ENCODE measurements at regions not wholly inside any gene's neighbourhood (a gene's known extent, or its start where the extent isn't known, plus 50 kb on each side); places are given as distances from the start of the nearest gene placed in this dataset.

DNA sequence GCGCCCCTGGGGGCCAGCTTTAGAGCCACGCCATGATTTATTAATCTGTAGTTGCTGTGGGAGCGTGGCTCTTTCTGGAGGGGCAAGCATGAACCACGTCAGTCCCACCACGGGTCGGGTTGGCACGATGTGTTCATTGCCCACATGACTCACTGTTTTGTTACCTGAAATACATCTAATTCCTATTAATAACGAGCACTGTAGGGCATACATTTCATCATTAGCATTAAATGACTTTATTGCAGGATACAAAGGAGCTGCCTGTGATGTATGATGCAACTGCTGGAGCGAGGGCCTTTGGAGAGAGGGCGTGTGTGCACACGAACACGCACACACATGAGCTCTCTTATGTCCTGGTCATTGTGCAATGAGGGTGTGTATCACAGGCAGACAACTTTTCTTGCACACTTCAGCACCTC, 127.0 kb downstream of the INHBB start:
- Mint-ChIP-seq H3K4me3 (no peak overlapping the region), H3K9me3 (peaks cover 13% of the 10 kb centered on the region), H3K4me1 (no peaks in the 10 kb centered on the region), H3K27ac (no peak overlapping the region), H3K27me3 (ENCODE audit: low read depth, poor library complexity) (peaks cover 79% of the 10 kb centered on the region), H3K36me3 (ENCODE audit: low read depth) (no peaks in the 10 kb centered on the region)
- DNase-seq, result no peak
- TF ChIP-seq, protein P1, sequence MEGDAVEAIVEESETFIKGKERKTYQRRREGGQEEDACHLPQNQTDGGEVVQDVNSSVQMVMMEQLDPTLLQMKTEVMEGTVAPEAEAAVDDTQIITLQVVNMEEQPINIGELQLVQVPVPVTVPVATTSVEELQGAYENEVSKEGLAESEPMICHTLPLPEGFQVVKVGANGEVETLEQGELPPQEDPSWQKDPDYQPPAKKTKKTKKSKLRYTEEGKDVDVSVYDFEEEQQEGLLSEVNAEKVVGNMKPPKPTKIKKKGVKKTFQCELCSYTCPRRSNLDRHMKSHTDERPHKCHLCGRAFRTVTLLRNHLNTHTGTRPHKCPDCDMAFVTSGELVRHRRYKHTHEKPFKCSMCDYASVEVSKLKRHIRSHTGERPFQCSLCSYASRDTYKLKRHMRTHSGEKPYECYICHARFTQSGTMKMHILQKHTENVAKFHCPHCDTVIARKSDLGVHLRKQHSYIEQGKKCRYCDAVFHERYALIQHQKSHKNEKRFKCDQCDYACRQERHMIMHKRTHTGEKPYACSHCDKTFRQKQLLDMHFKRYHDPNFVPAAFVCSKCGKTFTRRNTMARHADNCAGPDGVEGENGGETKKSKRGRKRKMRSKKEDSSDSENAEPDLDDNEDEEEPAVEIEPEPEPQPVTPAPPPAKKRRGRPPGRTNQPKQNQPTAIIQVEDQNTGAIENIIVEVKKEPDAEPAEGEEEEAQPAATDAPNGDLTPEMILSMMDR (IDR thresholded peaks at IDR 0.05), result no peak

DNA sequence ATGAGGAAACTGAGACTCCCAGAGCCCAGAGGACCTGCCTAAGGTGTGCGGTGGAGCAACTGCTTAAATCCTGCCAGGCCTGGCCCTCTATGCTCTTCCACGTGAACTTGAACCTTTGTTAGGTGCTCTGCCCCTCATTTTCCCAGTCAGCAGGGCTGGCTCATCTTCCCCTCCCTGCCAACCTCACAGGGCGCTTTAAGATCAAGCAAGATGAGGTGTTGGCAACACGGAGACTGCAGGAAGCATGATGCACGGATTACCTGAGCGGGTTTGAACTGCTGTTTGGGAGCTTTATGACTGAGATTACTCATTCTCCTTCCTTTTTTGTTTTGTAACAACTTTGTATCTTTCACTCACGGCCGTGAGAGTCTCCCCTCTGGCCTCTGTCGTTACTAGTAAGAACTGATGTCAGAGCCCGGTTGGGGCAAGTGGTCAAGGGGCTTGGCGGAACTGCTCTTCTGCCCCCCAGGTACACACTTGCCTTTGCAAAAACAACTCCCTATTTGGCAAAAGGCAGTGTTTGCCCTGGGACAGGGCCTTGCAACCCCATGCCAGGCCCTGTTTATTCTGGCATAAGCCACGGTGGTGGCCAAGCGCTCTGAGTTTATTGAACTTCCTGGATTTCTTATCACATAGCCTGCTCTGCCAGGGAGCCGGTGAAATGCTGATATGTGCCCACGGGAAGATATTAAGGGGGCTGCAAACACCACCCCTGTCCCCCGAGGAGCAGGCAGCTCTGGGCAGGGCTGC, 127.8 kb downstream of the INHBB start:
- Mint-ChIP-seq H3K27me3 (ENCODE audit: low read depth, poor library complexity) (peaks cover 77% of the 10 kb centered on the region), H3K9me3 (peaks cover 13% of the 10 kb centered on the region), H3K4me1 (no peaks in the 10 kb centered on the region), H3K4me3 (no peak overlapping the region), H3K27ac (no peak overlapping the region), H3K36me3 (ENCODE audit: low read depth) (no peaks in the 10 kb centered on the region)
- DNase-seq, result no peak
- TF ChIP-seq, protein P1 (IDR thresholded peaks at IDR 0.05), result no peak

DNA sequence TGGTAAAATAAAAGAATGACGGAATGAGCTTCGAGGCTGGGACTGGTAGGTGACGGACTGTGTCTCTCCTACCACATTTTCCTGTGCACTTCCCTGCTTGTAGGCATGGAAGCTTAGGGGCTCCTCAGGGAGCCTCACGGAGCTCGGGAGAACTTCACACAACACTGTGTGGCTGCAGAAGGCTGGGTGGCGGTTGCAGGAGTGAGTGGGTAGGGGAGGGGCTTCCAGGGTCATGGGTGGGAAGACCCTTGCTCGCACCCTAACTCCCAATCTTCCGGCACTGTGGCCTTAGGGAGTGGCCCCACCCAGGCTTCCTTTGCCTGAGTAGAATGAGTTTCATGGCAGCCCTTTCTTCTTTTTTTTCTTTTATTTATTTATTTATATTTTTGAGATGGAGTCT, 128.6 kb downstream of the INHBB start:
- Mint-ChIP-seq H3K36me3 (ENCODE audit: low read depth) (no peaks in the 10 kb centered on the region), H3K4me1 (no peaks in the 10 kb centered on the region)
- DNase-seq, result no peak

GRCh38 chr2:120476141-120476540, 130.2 kb downstream of the INHBB start:
- H3K27me3 Mint-ChIP-seq (ENCODE audit: low read depth, poor library complexity), result peaks cover 66% of the 10 kb centered on the region

More for the DNA sequence above, 128.6 kb downstream of the INHBB start:
- Mint-ChIP-seq H3K4me3 (no peak overlapping the region), H3K27ac (no peak overlapping the region), H3K9me3 (peaks cover 13% of the 10 kb centered on the region), H3K27me3 (ENCODE audit: low read depth, poor library complexity) (peaks cover 73% of the 10 kb centered on the region)
- TF ChIP-seq, protein P1 (IDR thresholded peaks at IDR 0.05), result no peak

GRCh38 chr2:120477198-120477597, 131.3 kb downstream of the INHBB start:
- Mint-ChIP-seq H3K4me3 (no peak overlapping the region), H3K9me3 (peaks cover 5% of the 10 kb centered on the region), H3K4me1 (no peaks in the 10 kb centered on the region), H3K27me3 (ENCODE audit: low read depth, poor library complexity) (peaks cover 65% of the 10 kb centered on the region), H3K36me3 (ENCODE audit: low read depth) (no peaks in the 10 kb centered on the region), H3K27ac (no peak overlapping the region)
- DNase-seq, result no peak
- TF ChIP-seq, protein P1 (IDR thresholded peaks at IDR 0.05), result no peak

More at GRCh38 chr2:120476141-120476540, 130.2 kb downstream of the INHBB start:
- H3K36me3 Mint-ChIP-seq (ENCODE audit: low read depth), result no peaks in the 10 kb centered on the region
- no peaks in the 10 kb centered on the region for H3K4me1 Mint-ChIP-seq
- H3K4me3 Mint-ChIP-seq, result no peak overlapping the region
- DNase-seq, result no peak
- TF ChIP-seq, protein P1 (IDR thresholded peaks at IDR 0.05), result no peak
- H3K27ac Mint-ChIP-seq, result no peak overlapping the region
- peaks cover 13% of the 10 kb centered on the region for H3K9me3 Mint-ChIP-seq
